ENCODE measurements at regions not wholly inside any gene's neighbourhood (a gene's known extent, or its start where the extent isn't known, plus 50 kb on each side); places are given as distances from the start of the nearest gene placed in this dataset.
"Not testable (repeated sequence)": the region's sequence is repeated elsewhere in the genome, so short reads cannot be mapped to it uniquely, and the experiment has no call there.

- DNase-seq, result no peak
Observed at GRCh38 chr5:39946356-39947045, 521.7 kb upstream of the DAB2 start.

GRCh38 chr5:39945870-39946269 lies 521.1 kb upstream of the DAB2 start:
- DNase-seq, result no peak

- no peak for DNase-seq
Observed at GRCh38 chr5:39943811-39944210, 519.0 kb upstream of the DAB2 start.

- DNase-seq, result no peak
Observed at GRCh38 chr5:39942606-39943005, 517.8 kb upstream of the DAB2 start.

- no peak for DNase-seq
Observed at GRCh38 chr5:39941416-39941815, 516.6 kb upstream of the DAB2 start.

- DNase-seq, result no peak
Observed at GRCh38 chr5:39934830-39935229, 510.1 kb upstream of the DAB2 start.

- DNase-seq, result no peak
Observed at GRCh38 chr5:39933061-39933460, 508.3 kb upstream of the DAB2 start.

- DNase-seq, result no peak
Observed at GRCh38 chr5:39928709-39929108, 503.9 kb upstream of the DAB2 start.

GRCh38 chr5:39919876-39920275 lies 495.1 kb upstream of the DAB2 start:
- DNase-seq, result no peak

- no peak for DNase-seq
Observed at GRCh38 chr5:39912906-39913305, 488.1 kb upstream of the DAB2 start.

GRCh38 chr5:39907267-39907951 lies 482.6 kb upstream of the DAB2 start:
- not testable (repeated sequence) for DNase-seq

GRCh38 chr5:39906146-39906545 lies 481.4 kb upstream of the DAB2 start:
- DNase-seq, result no peak

- no peak for DNase-seq
Observed at GRCh38 chr5:39905356-39905755, 480.6 kb upstream of the DAB2 start.

- no peak for DNase-seq
Observed at GRCh38 chr5:39902626-39903025, 477.8 kb upstream of the DAB2 start.

- DNase-seq, result no peak
Observed at GRCh38 chr5:39898731-39899130, 474.0 kb upstream of the DAB2 start.

- no peak for DNase-seq
Observed at GRCh38 chr5:39896706-39897105, 471.9 kb upstream of the DAB2 start.

- DNase-seq, result no peak
Observed at GRCh38 chr5:39896104-39896503, 471.3 kb upstream of the DAB2 start.

GRCh38 chr5:39892708-39893107 lies 467.9 kb upstream of the DAB2 start:
- no peak for DNase-seq

- no peak for DNase-seq
Observed at GRCh38 chr5:39891376-39891775, 466.6 kb upstream of the DAB2 start.

- no peak for DNase-seq
Observed at GRCh38 chr5:39880985-39881384, 456.2 kb upstream of the DAB2 start.

GRCh38 chr5:39877479-39877878 lies 452.7 kb upstream of the DAB2 start:
- DNase-seq, result no peak

- DNase-seq, result no peak
Observed at GRCh38 chr5:39876146-39876545, 451.4 kb upstream of the DAB2 start.

- no peak for DNase-seq
Observed at GRCh38 chr5:39870137-39870536, 445.4 kb upstream of the DAB2 start.

- no peak for DNase-seq
Observed at GRCh38 chr5:39869396-39869795, 444.6 kb upstream of the DAB2 start.

GRCh38 chr5:39867923-39868322 lies 443.1 kb upstream of the DAB2 start:
- no peak for DNase-seq

Data from NCI-H774 (cell line).